ENCODE measurements at regions not wholly inside any gene's neighbourhood (a gene's known extent, or its start where the extent isn't known, plus 50 kb on each side); places are given as distances from the start of the nearest gene placed in this dataset.

DNA sequence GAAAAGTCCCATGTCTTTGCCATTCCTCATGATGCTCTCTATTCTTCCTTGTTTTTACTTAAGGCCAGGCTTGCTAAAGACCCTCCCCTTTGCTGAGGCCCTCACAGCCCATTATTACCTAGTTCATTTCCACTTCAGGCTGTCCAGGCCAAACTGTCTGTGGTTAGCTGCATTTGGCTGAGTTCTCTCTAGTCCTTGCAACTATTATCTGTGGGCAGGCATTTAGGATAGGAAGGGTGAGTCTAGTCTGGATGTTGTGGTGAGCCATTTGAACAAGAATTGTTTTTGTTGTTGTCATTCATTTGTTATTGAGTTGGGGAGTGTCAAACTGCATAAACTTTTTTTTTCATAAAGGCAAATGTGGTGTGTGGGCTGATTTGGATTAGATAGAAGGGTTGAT, 182.4 kb downstream of the CD109 start:
- TF ChIP-seq, protein P1, sequence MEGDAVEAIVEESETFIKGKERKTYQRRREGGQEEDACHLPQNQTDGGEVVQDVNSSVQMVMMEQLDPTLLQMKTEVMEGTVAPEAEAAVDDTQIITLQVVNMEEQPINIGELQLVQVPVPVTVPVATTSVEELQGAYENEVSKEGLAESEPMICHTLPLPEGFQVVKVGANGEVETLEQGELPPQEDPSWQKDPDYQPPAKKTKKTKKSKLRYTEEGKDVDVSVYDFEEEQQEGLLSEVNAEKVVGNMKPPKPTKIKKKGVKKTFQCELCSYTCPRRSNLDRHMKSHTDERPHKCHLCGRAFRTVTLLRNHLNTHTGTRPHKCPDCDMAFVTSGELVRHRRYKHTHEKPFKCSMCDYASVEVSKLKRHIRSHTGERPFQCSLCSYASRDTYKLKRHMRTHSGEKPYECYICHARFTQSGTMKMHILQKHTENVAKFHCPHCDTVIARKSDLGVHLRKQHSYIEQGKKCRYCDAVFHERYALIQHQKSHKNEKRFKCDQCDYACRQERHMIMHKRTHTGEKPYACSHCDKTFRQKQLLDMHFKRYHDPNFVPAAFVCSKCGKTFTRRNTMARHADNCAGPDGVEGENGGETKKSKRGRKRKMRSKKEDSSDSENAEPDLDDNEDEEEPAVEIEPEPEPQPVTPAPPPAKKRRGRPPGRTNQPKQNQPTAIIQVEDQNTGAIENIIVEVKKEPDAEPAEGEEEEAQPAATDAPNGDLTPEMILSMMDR (conservative IDR thresholded peaks at IDR 0.05; ENCODE audit: low read depth, low read length), result no peak
- no peak for TF ChIP-seq EZH2phosphoT487 (IDR thresholded peaks at IDR 0.05; ENCODE audit: borderline replicate concordance, low read length)
- TF ChIP-seq EZH2 (IDR thresholded peaks at IDR 0.05; ENCODE audit: low read length, unreplicated experiment), result no peak
